H1 (cell line): ENCODE measurements at regions not wholly inside any gene's neighbourhood (a gene's known extent, or its start where the extent isn't known, plus 50 kb on each side); places are given as distances from the start of the nearest gene placed in this dataset.

Source experiments
- CTCF ChIA-PET: fragments of 300-600 bp; sonication (Branson Sonifier 250); formaldehyde crosslinking; loops from one replicate; lab custom pipeline; 2021; ENCODE audit not compliant: partially characterized antibody; lab: Charles Lee
- POLR2A ChIA-PET: fragments of 300-600 bp; sonication (Branson Sonifier 250); formaldehyde crosslinking; loops from one replicate; lab custom pipeline; 2021; ENCODE audit warnings: inconsistent platforms; ENCODE audit not compliant: partially characterized antibody; lab: Charles Lee
- DNase-seq, 2 experiments: peaks; one replicate each; pipeline versions ENCODE4 v3.0.0 to v3.0.0-alpha.2; 2010 to 2022; ENCODE audit warnings: low spot score in 2 of 2, low read depth in 1 of 2, mixed read lengths in 1 of 2
- FAIRE-seq: peaks from 2 replicates; lab custom pipeline; 2011; peaks lifted over from hg19 to GRCh38; lab: Jason Lieb, UNC
- H2AFZ ChIP-seq: 2 replicates; pipeline ENCODE4 v1.8.1; 2012; ENCODE audit warnings: low read length, inconsistent platforms
- H2AK5ac ChIP-seq: 2 replicates; pipeline ENCODE4 v1.6.1; 2013; ENCODE audit warnings: low read depth, low read length
- H2BK120ac ChIP-seq: replicated peaks from 2 replicates; pipeline ENCODE3; 2013; ENCODE audit warnings: low read depth, low read length, inconsistent platforms
- H2BK12ac ChIP-seq: 2 replicates; pipeline ENCODE4 v1.6.1; 2013; ENCODE audit warnings: low read depth, low read length
- H2BK15ac ChIP-seq: 2 replicates; pipeline ENCODE4 v1.6.1; 2013; ENCODE audit warnings: low read length
- H2BK20ac ChIP-seq: 2 replicates; pipeline ENCODE4 v1.6.1; 2013; ENCODE audit warnings: low read length
- H2BK5ac ChIP-seq: 2 replicates; pipeline ENCODE4 v1.6.1; 2013; ENCODE audit warnings: low read depth, low read length
- H3K14ac ChIP-seq: 2 replicates; pipeline ENCODE4 v1.6.1; 2013; ENCODE audit warnings: inconsistent platforms; ENCODE audit not compliant: insufficient read length
- H3K18ac ChIP-seq: 2 replicates; pipeline ENCODE4 v1.6.1; 2013; ENCODE audit warnings: low read length; ENCODE audit errors: extremely low read depth
- H3K23ac ChIP-seq: 2 replicates; pipeline ENCODE4 v1.6.1; 2013; ENCODE audit warnings: inconsistent platforms; ENCODE audit not compliant: insufficient read length
- H3K23me2 ChIP-seq: 2 replicates; pipeline ENCODE4 v1.6.1; 2013; ENCODE audit warnings: low read depth, low read length
- H3K27ac ChIP-seq: 2 replicates; pipeline ENCODE4 v1.6.1; 2011; ENCODE audit warnings: low read depth, low read length, inconsistent platforms
- H3K27me3 ChIP-seq, 4 experiments: replicated peaks in 1 of 4; 1 replicate in 1 of 4; 2 replicates in 3 of 4; pipeline versions ENCODE4 v1.6.1 to v1.8.1; 2011 to 2013; ENCODE audit warnings: low read length in 3 of 4, mild to moderate bottlenecking in 3 of 4, inconsistent platforms in 2 of 4, mixed read lengths in 2 of 4, moderate library complexity in 1 of 4; ENCODE audit not compliant: control insufficient read depth in 3 of 4, insufficient read depth in 3 of 4; ENCODE audit errors: extremely low read depth in 1 of 4
- H3K36me3 ChIP-seq, 4 experiments: 2 replicates each; pipeline versions ENCODE4 v1.6.1 to v1.8.1; 2011 to 2013; ENCODE audit warnings: mild to moderate bottlenecking in 4 of 4, low read length in 3 of 4, moderate library complexity in 2 of 4, control low read depth in 1 of 4, inconsistent platforms in 1 of 4; ENCODE audit not compliant: insufficient read depth in 4 of 4, control insufficient read depth in 2 of 4
- H3K4ac ChIP-seq: replicated peaks from 2 replicates; pipeline ENCODE3; 2013; ENCODE audit warnings: low read length, low read depth, mixed read lengths, inconsistent platforms; ENCODE audit not compliant: insufficient read length
- H3K4me1 ChIP-seq, 4 experiments: replicated peaks in 1 of 4; 1 replicate in 1 of 4; 2 replicates in 3 of 4; pipeline versions ENCODE4 v1.6.1 to v1.8.1; 2011 to 2013; ENCODE audit warnings: low read length in 3 of 4, inconsistent platforms in 2 of 4, mixed read lengths in 1 of 4; ENCODE audit not compliant: insufficient read depth in 4 of 4, control insufficient read depth in 3 of 4
- H3K4me2 ChIP-seq, 2 experiments: 2 replicates each; pipeline versions ENCODE4 v1.6.1 to v1.8.1; 2011 to 2013; ENCODE audit warnings: low read depth in 2 of 2, low read length in 2 of 2, control low read depth in 1 of 2, inconsistent platforms in 1 of 2, mild to moderate bottlenecking in 1 of 2; ENCODE audit not compliant: insufficient read depth in 1 of 2
- H3K4me3 ChIP-seq, 4 experiments: fragments of 200-600, 300-600 bp in 1 of 4; sonication (generic), shearing (Covaris generic), sonication (Bioruptor Twin) in 1 of 4; 2 replicates each; pipeline versions ENCODE4 v1.5.1 to v1.8.1; 2011 to 2016; ENCODE audit warnings: low read length in 4 of 4, low read depth in 3 of 4, control low read depth in 2 of 4, inconsistent platforms in 2 of 4, mild to moderate bottlenecking in 2 of 4, mixed read lengths in 1 of 4, moderate library complexity in 1 of 4; ENCODE audit not compliant: insufficient read depth in 2 of 4; ENCODE audit errors: extremely low read depth in 1 of 4
- H3K56ac ChIP-seq: replicated peaks from 2 replicates; pipeline ENCODE3; 2013; ENCODE audit warnings: low read depth, mild to moderate bottlenecking, mixed read lengths, low read length, inconsistent platforms; ENCODE audit not compliant: insufficient read length
- H3K79me1 ChIP-seq: 2 replicates; pipeline ENCODE4 v1.6.1; 2013; ENCODE audit warnings: low read depth, low read length, control low read depth
- H3K79me2 ChIP-seq, 2 experiments: 2 replicates each; pipeline versions ENCODE4 v1.6.1 to v1.8.1; 2012 to 2013; ENCODE audit warnings: low read length in 2 of 2, mild to moderate bottlenecking in 2 of 2, inconsistent platforms in 1 of 2; ENCODE audit not compliant: insufficient read depth in 2 of 2, control insufficient read depth in 1 of 2
- H3K9ac ChIP-seq, 4 experiments: replicated peaks in 1 of 4; 1 replicate in 1 of 4; 2 replicates in 3 of 4; pipeline versions ENCODE4 v1.6.1 to v1.8.1; 2011 to 2013; ENCODE audit warnings: low read depth in 3 of 4, low read length in 3 of 4, control low read depth in 2 of 4, mild to moderate bottlenecking in 2 of 4, moderate library complexity in 2 of 4, inconsistent platforms in 1 of 4; ENCODE audit errors: extremely low read depth in 1 of 4
- H3K9me3 ChIP-seq, 2 experiments: 2 replicates each; pipeline versions ENCODE4 v1.6.1 to v1.8.1; 2012 to 2013; ENCODE audit warnings: mild to moderate bottlenecking in 2 of 2, moderate library complexity in 2 of 2, control low read depth in 1 of 2, inconsistent platforms in 1 of 2, low read depth in 1 of 2, low read length in 1 of 2, mixed read lengths in 1 of 2; ENCODE audit not compliant: insufficient read depth in 2 of 2
- H4K20me1 ChIP-seq, 2 experiments: replicated peaks in 1 of 2; 2 replicates each; pipeline versions ENCODE3 to v1.8.1; 2011 to 2013; ENCODE audit warnings: inconsistent platforms in 2 of 2, low read length in 2 of 2, mild to moderate bottlenecking in 1 of 2; ENCODE audit not compliant: insufficient read depth in 2 of 2, control insufficient read depth in 1 of 2
- H4K5ac ChIP-seq: 2 replicates; pipeline ENCODE4 v1.6.1; 2013; ENCODE audit warnings: low read length, low read depth, mixed read lengths, inconsistent platforms; ENCODE audit not compliant: insufficient read length
- H4K8ac ChIP-seq: 2 replicates; pipeline ENCODE4 v1.8.0; 2013; ENCODE audit warnings: mild to moderate bottlenecking, moderate library complexity, low read length, inconsistent platforms; ENCODE audit not compliant: insufficient read depth; ENCODE audit errors: extremely low read depth
- H4K91ac ChIP-seq: replicated peaks from 2 replicates; pipeline ENCODE3; 2013; ENCODE audit warnings: low read length, mixed read lengths, inconsistent platforms; ENCODE audit not compliant: insufficient read length
- MAFK ChIP-seq: IDR thresholded peaks from 2 replicates; pipeline ENCODE4 v1.6.1; 2012; ENCODE audit warnings: low read depth, mild to moderate bottlenecking, improper control_type of control experiment, low read length
- SRF ChIP-seq: IDR thresholded peaks from 2 replicates; pipeline ENCODE4 v1.6.1; 2011; ENCODE audit warnings: mild to moderate bottlenecking, low read depth, low read length, moderate library complexity
- WGBS, 2 experiments: shearing (Covaris generic) in 1 of 2; methylation state at CpG; one replicate each; pipeline versions ENCODE4 v1.1.6 to v1.1.7; 2013 to 2015; ENCODE audit warnings: low lambda C conversion rate in 2 of 2, mixed read lengths in 2 of 2, inconsistent platforms in 1 of 2, low coverage in 1 of 2, missing lambda C conversion rate in 1 of 2; ENCODE audit not compliant: insufficient replicate concordance in 2 of 2, insufficient coverage in 1 of 2, insufficient read length in 1 of 2; ENCODE audit errors: extremely low coverage in 1 of 2, missing lambda C conversion rate in 1 of 2; 5-methylcytosine and 5-hydroxymethylcytosine counted together

DNA sequence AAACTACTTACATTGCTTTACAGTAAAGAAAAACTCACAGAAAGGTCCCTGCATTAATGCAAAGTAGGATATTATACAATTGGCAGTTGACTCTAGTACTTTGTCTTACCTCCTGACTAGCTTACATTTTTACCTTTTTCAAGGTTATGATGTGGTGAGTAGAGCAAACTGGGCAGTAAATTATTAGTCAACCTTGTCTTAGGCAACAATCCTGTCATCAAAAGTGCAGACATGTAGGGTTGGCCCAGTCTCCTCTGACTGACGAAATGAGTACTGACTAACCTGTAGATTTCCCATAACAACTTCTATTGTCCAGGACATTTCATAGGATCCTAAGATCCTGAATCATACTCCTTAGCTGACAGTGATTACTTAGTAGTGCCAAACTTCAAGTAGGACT is 142.0 kb upstream of the NUDT6 start:
- no peaks in the 10 kb centered on the region for H3K79me1 ChIP-seq
- FAIRE-seq (no peak), DNase-seq (no peak)
- no peak overlapping the region for H4K8ac ChIP-seq
- H2AFZ ChIP-seq, result no peak overlapping the region
- H3K23me2 ChIP-seq, result no peaks in the 10 kb centered on the region
- H2BK5ac ChIP-seq, result no peak overlapping the region
- H3K18ac ChIP-seq, result no peak overlapping the region
- H2BK12ac ChIP-seq, result no peak overlapping the region
- H4K91ac ChIP-seq, result no peak overlapping the region
- no peak overlapping the region for H3K4me2 ChIP-seq
- H3K79me2 ChIP-seq, result no peaks in the 10 kb centered on the region
- no peaks in the 10 kb centered on the region for H4K20me1 ChIP-seq
- H3K23ac ChIP-seq, result no peak overlapping the region
- H3K4me3 ChIP-seq, result no peak overlapping the region
- no peak overlapping the region for H3K56ac ChIP-seq
- no peak overlapping the region for H3K14ac ChIP-seq
- H3K27ac ChIP-seq, result no peak overlapping the region
- peaks cover 0 to 3% (median 0%) of the 10 kb centered on the region in 4 experiments; a peak in 1 of 7 replicates for H3K4me1 ChIP-seq
- no peak overlapping the region for H3K9ac ChIP-seq
- H2BK20ac ChIP-seq, result no peak overlapping the region
- H3K36me3 ChIP-seq, result no peaks in the 10 kb centered on the region
- no peak overlapping the region for H3K4ac ChIP-seq
- no peak overlapping the region for H2BK15ac ChIP-seq
- no peaks in the 10 kb centered on the region for H3K9me3 ChIP-seq
- 63% methylated on average over 1 of the region's 1 CpG; no CpG with 5 or more reads in 1 of the 2 experiments for WGBS, 2 experiments
- CTCF ChIA-PET, result interaction anchor here (0.7 kb wide), 1 partner anchor 1049 kb away, joined by 3 read pairs; no protein-coding TSS in a partner anchor
- no peak overlapping the region for H2BK120ac ChIP-seq
- POLR2A ChIA-PET, result interaction anchor here (0.8 kb wide), 1 partner anchor 441 kb away, joined by 3 read pairs; no protein-coding TSS in a partner anchor
- no peak overlapping the region for H2AK5ac ChIP-seq
- H3K27me3 ChIP-seq, result no peaks in the 10 kb centered on the region
- no peak overlapping the region for H4K5ac ChIP-seq
- no peak for TF ChIP-seq SRF
- no peak for TF ChIP-seq MAFK
